K562 (cell line): ENCODE measurements at regions not wholly inside any gene's neighbourhood (a gene's known extent, or its start where the extent isn't known, plus 50 kb on each side); places are given as distances from the start of the nearest gene placed in this dataset.

Source experiments
- ATAC-seq: fragments of 200-7000 bp; cut with Tn5 transposase; 3 replicates; pipeline ENCODE4 v1.9.1; 2020; ENCODE audit warnings: moderate library complexity
- BruUV-seq: library from RNA; stranded (reverse); fragments of 400-500 nt; replicated peaks from 2 replicates; lab custom pipeline; 2021; lab: Mats Ljungman, UMichigan
- CTCF ChIA-PET: fragments of 300-600 bp; formaldehyde crosslinking; extraction: SDS; loops from one replicate; lab custom pipeline; 2021; ENCODE audit warnings: low intra/inter-chr PET ratio; lab: Yijun Ruan, JAX
- POLR2A ChIA-PET: fragments of 300-600, 350-650 bp; sonication (Branson Sonifier 250); formaldehyde crosslinking; extraction: SDS; loops from one replicate; lab custom pipeline; 2021; ENCODE audit warnings: antibody characterized with exemption, inconsistent platforms; lab: Yijun Ruan, JAX
- DNase-seq, 4 experiments: peaks; one replicate each; pipeline versions ENCODE4 v3.0.0 to v3.0.0-alpha.2; 2011 to 2018; ENCODE audit warnings: low spot score in 3 of 4, mixed read lengths in 3 of 4; ENCODE audit errors: extremely low read depth in 1 of 4
- FAIRE-seq: peaks from 2 replicates; lab custom pipeline; 2011; peaks lifted over from hg19 to GRCh38; lab: Jason Lieb, UNC
- H2AFZ ChIP-seq: 2 replicates; pipeline ENCODE4 v1.6.0; 2011; ENCODE audit warnings: low read depth, low read length, control low read depth, inconsistent platforms
- H3K27ac ChIP-seq: fragments of 200-600 bp; 3 replicates; pipeline ENCODE4 v1.8.0; 2011; ENCODE audit warnings: low read depth, mild to moderate bottlenecking, control low read depth, inconsistent platforms, low read length, moderate library complexity, mixed read lengths; ENCODE audit errors: extremely low read depth
- H3K27me3 ChIP-seq, 2 experiments: fragments of 300-600 bp in 1 of 2; 2 replicates in 1 of 2; 3 replicates in 1 of 2; pipeline versions ENCODE4 v1.6.0 to v1.8.0; 2011; ENCODE audit warnings: inconsistent platforms in 2 of 2, low read length in 2 of 2, mild to moderate bottlenecking in 1 of 2, mixed read lengths in 1 of 2, moderate library complexity in 1 of 2; ENCODE audit not compliant: control insufficient read depth in 2 of 2, insufficient read depth in 2 of 2
- H3K36me3 ChIP-seq: fragments of 300-600 bp; 3 replicates; pipeline ENCODE4 v1.8.0; 2011; ENCODE audit warnings: mild to moderate bottlenecking, low read length, inconsistent platforms; ENCODE audit not compliant: control insufficient read depth, insufficient read depth
- H3K4me1 ChIP-seq, 2 experiments: fragments of 200-600 bp in 1 of 2; replicated peaks in 1 of 2; 2 replicates in 1 of 2; 3 replicates in 1 of 2; pipeline versions ENCODE4 v1.5.1 to v1.8.0; 2011; ENCODE audit warnings: inconsistent platforms in 2 of 2, low read length in 2 of 2, mild to moderate bottlenecking in 1 of 2, mixed read lengths in 1 of 2, moderate library complexity in 1 of 2; ENCODE audit not compliant: control insufficient read depth in 2 of 2, insufficient read depth in 2 of 2
- H3K4me2 ChIP-seq: 2 replicates; pipeline ENCODE4 v1.6.1; 2011; ENCODE audit warnings: low read length, control low read depth, inconsistent platforms, mixed read lengths; ENCODE audit not compliant: insufficient read depth
- H3K4me3 ChIP-seq: fragments of 200-600 bp; sonication (generic), shearing (Covaris generic); 2 replicates; pipeline ENCODE4 v1.5.1; 2016; ENCODE audit warnings: control low read depth, inconsistent platforms
- H3K79me2 ChIP-seq: fragments of 200-600 bp; 3 replicates; pipeline ENCODE4 v1.8.0; 2011; ENCODE audit warnings: low read length, inconsistent platforms; ENCODE audit not compliant: control insufficient read depth, insufficient read depth
- H3K9ac ChIP-seq, 2 experiments: 2 replicates each; pipeline versions ENCODE4 v1.6.0 to v1.6.1; 2011; ENCODE audit warnings: low read depth in 2 of 2, low read length in 2 of 2, control low read depth in 1 of 2, inconsistent platforms in 1 of 2, mild to moderate bottlenecking in 1 of 2, mixed read lengths in 1 of 2; ENCODE audit not compliant: insufficient read depth in 1 of 2
- H3K9me1 ChIP-seq: one replicate; pipeline ENCODE4 v1.6.0; 2011; ENCODE audit warnings: inconsistent platforms, mild to moderate bottlenecking, low read length, moderate library complexity; ENCODE audit not compliant: control insufficient read depth, insufficient read depth
- H3K9me3 ChIP-seq: replicated peaks from 2 replicates; pipeline ENCODE4 v1.5.1; 2011; ENCODE audit warnings: low read depth, low read length, inconsistent platforms; ENCODE audit not compliant: control insufficient read depth, insufficient read depth
- H4K20me1 ChIP-seq: replicated peaks from 2 replicates; pipeline ENCODE4 v1.6.1; 2011; ENCODE audit warnings: low read length, inconsistent platforms, mixed read lengths; ENCODE audit not compliant: control insufficient read depth, insufficient read depth
- AFF4 ChIP-seq: sonication (generic); formaldehyde crosslinking; IDR thresholded peaks from 2 replicates; pipeline ENCODE4 v1.8.0; 2023; ENCODE audit warnings: mild to moderate bottlenecking, missing genetic modification reagents
- C11orf30 ChIP-seq: fragments of 450-650 bp; IDR thresholded peaks from 2 replicates; pipeline ENCODE4 v1.6.1; 2016; ENCODE audit warnings: low read depth, mild to moderate bottlenecking
- CBX5 ChIP-seq: IDR thresholded peaks from 2 replicates; pipeline ENCODE4 v1.6.1; 2014; ENCODE audit warnings: low read depth, borderline replicate concordance
- CC2D1A ChIP-seq: fragments of 450-650 bp; IDR thresholded peaks from 2 replicates; pipeline ENCODE4 v1.6.1; 2017; ENCODE audit warnings: mild to moderate bottlenecking
- EP300 ChIP-seq: IDR thresholded peaks from 2 replicates; pipeline ENCODE4 v1.6.1; 2012; ENCODE audit warnings: low read length, improper control_type of control experiment
- FOXP1 ChIP-seq: sonication (generic); formaldehyde crosslinking; IDR thresholded peaks from 2 replicates; pipeline ENCODE4 v1.8.0; 2022; ENCODE audit warnings: mild to moderate bottlenecking, missing genetic modification reagents
- HNRNPLL ChIP-seq: fragments of 200-400 bp; formaldehyde crosslinking; IDR thresholded peaks from 2 replicates; pipeline ENCODE4 v1.6.1; 2017; ENCODE audit warnings: low read length, low read depth, mild to moderate bottlenecking; ENCODE audit not compliant: poor library complexity, severe bottlenecking
- MTF1 ChIP-seq: fragments of 250-450 bp; sonication (Bioruptor Pico); IDR thresholded peaks from 2 replicates; pipeline ENCODE4 v1.9.0; 2021; ENCODE audit warnings: moderate library complexity, mild to moderate bottlenecking, inconsistent platforms, borderline replicate concordance
- POLR2AphosphoS2 ChIP-seq: IDR thresholded peaks from 2 replicates; pipeline ENCODE4 v1.6.1; 2012; ENCODE audit warnings: low read length, improper control_type of control experiment
- PPARD ChIP-seq: fragments of 250-450 bp; sonication (Bioruptor Pico); IDR thresholded peaks from 2 replicates; pipeline ENCODE4 v1.8.0; 2022; ENCODE audit warnings: inconsistent platforms, mild to moderate bottlenecking, moderate library complexity
- SP1 ChIP-seq: sonication (generic); formaldehyde crosslinking; IDR thresholded peaks from 2 replicates; pipeline ENCODE4 v1.8.1; 2022; ENCODE audit warnings: mild to moderate bottlenecking, missing genetic modification reagents
- ZNF316 ChIP-seq: fragments of 450-650 bp; IDR thresholded peaks from 2 replicates; pipeline ENCODE4 v1.6.1; 2016
- ZNF699 ChIP-seq: fragments of 250-450 bp; sonication (Bioruptor Pico); IDR thresholded peaks from 2 replicates; pipeline ENCODE4 v1.8.0; 2021; ENCODE audit warnings: mild to moderate bottlenecking, moderate library complexity; ENCODE audit not compliant: insufficient replicate concordance
- ZNF77 ChIP-seq: fragments of 250-450 bp; sonication (Bioruptor Pico); IDR thresholded peaks from 2 replicates; pipeline ENCODE4 v1.5.0; 2020
- ZSCAN29 ChIP-seq: fragments of 450-650 bp; IDR thresholded peaks from 2 replicates; pipeline ENCODE4 v1.6.1; 2017
- WGBS: fragments of 100-300 bp; shearing (Covaris generic); methylation state at CpG from one replicate; pipeline ENCODE4 v1.1.6; 2016; ENCODE audit warnings: low coverage, mixed read lengths; ENCODE audit not compliant: insufficient coverage; ENCODE audit errors: missing lambda C conversion rate; 5-methylcytosine and 5-hydroxymethylcytosine counted together
- in situ Hi-C: fragments of 300-500 bp; cut with MboI; formaldehyde crosslinking; loops from 4 replicates; pipeline ENCODE4 v1.15.0; 2018; ENCODE audit warnings: inconsistent platforms, mixed read lengths
- intact Hi-C: fragments of 100-400 bp; cut with micrococcal nuclease; formaldehyde crosslinking; loops from 2 replicates; pipeline ENCODE4 v1.14.2; 2022

DNA sequence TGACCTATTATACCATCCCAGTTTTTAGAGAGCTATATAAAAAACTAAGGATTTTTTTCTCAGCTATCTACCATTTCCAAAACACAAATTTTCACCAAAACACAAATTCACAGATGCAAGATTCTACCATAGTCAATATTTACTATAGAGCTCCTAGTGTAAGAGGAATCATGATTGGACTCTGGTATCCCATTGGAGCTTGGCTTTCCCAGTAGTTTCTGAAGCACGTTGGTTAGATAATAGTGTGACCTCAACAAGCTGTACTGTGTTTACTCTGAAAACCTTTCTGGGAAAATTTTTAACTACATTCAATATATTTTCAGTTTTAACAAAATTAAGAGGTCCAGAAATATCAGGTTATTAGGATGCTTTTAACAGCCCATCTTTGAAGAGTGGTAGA is 660.6 kb upstream of the SLC10A2 start (continued):
- TF ChIP-seq MTF1 (CRISPR knock-in tag) (no peak), ZNF77 (no peak), ZSCAN29 (no peak)

DNA sequence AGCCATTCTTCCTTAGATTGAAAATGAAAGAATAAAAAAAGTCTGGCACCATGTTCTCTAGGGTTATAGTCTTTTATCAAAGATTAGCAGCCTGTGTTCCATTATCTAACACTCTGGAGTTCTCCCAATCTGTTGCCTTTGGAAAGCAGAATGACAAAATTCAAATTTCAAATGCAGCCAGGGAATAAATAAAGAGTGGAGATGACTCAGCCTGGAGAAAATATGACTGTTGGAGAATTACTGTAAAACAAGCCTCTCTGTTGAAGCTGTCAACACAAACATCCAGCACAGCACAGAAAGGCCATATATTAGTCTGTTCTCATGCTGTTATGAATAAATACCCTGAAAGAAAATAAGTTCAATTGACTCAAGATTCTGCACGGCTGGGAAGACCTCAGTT is 650.5 kb upstream of the SLC10A2 start:
- intact Hi-C loops, result no loop called here
- ChIA-PET CTCF (no interaction called here), POLR2A (no interaction called here)
- FAIRE-seq (no peak), ATAC-seq (no peak), DNase-seq (no peak)
- Histone ChIP-seq H3K4me3 (no peak overlapping the region), H3K4me1 (no peaks in the 10 kb centered on the region)
- no peak for TF ChIP-seq ZNF699
- TF ChIP-seq, all 486 proteins: peak for 0
- Histone ChIP-seq H3K4me2 (no peak overlapping the region), H3K79me2 (no peaks in the 10 kb centered on the region), H3K27me3 (no peaks in the 10 kb centered on the region), H3K9ac (no peak overlapping the region), H4K20me1 (no peaks in the 10 kb centered on the region), H3K27ac (no peak overlapping the region), H2AFZ (no peak overlapping the region), H3K9me3 (peaks cover 2% of the 10 kb centered on the region; the same call in 1 of the 2 replicates), H3K36me3 (no peaks in the 10 kb centered on the region), H3K9me1 (no peaks in the 10 kb centered on the region)
- in situ Hi-C loops, result no loop called here
- BruUV-seq, result no TSS peak
- 0% methylated on average over 1 of the region's 1 CpG for WGBS

- DNase-seq (no peak), FAIRE-seq (no peak), ATAC-seq (no peak)
- Histone ChIP-seq H4K20me1 (no peaks in the 10 kb centered on the region), H3K9me3 (peaks cover 2% of the 10 kb centered on the region; the same call in 1 of the 2 replicates), H3K27ac (no peak overlapping the region), H2AFZ (no peak overlapping the region), H3K27me3 (no peaks in the 10 kb centered on the region), H3K4me1 (no peaks in the 10 kb centered on the region), H3K4me2 (no peak overlapping the region), H3K9me1 (no peaks in the 10 kb centered on the region), H3K9ac (no peak overlapping the region), H3K79me2 (no peaks in the 10 kb centered on the region), H3K4me3 (no peak overlapping the region), H3K36me3 (no peaks in the 10 kb centered on the region)
- POLR2A ChIA-PET, result no interaction called here
- intact Hi-C loops (no loop called here), in situ Hi-C loops (no loop called here)
- CTCF ChIA-PET, result no interaction called here
- no TSS peak for BruUV-seq
- 0% methylated on average over 5 of the region's 5 CpGs for whole genome bisulfite sequencing
- no peak for TF ChIP-seq C11orf30
- TF ChIP-seq HNRNPLL, result no peak
- no peak for TF ChIP-seq SP1 (CRISPR knock-in tag)
- no peak for TF ChIP-seq CC2D1A
- no peak for TF ChIP-seq AFF4 (CRISPR knock-in tag)
- TF ChIP-seq ZNF316, result no peak
- no peak for TF ChIP-seq FOXP1
- no peak for TF ChIP-seq PPARD (CRISPR knock-in tag)
- no peak for TF ChIP-seq EP300
- no peak for TF ChIP-seq POLR2AphosphoS2
- no peak for TF ChIP-seq CBX5
Observed at GRCh38 chr13:103715335-103715734, 649.1 kb upstream of the SLC10A2 start.
